AG04449 (cell line): ENCODE measurements at regions not wholly inside any gene's neighbourhood (a gene's known extent, or its start where the extent isn't known, plus 50 kb on each side); places are given as distances from the start of the nearest gene placed in this dataset.

Experiments
- CTCF ChIA-PET: fragments of 350-600 bp; formaldehyde crosslinking; extraction: SDS; loops from one replicate; lab custom pipeline; 2021; ENCODE audit warnings: antibody characterized with exemption; lab: Yijun Ruan, JAX
- POLR2A ChIA-PET: fragments of 400-600, 350-600 bp; formaldehyde crosslinking; extraction: SDS; loops from one replicate; lab custom pipeline; 2020; ENCODE audit warnings: antibody characterized with exemption, inconsistent platforms; lab: Yijun Ruan, JAX
- DNase-seq: peaks from one replicate; pipeline ENCODE4 v3.0.0-alpha.2; 2010; ENCODE audit warnings: low read depth, low spot score
- H3K4me3 ChIP-seq: 2 replicates; pipeline ENCODE4 v1.5.1; 2011; ENCODE audit warnings: low read depth, mild to moderate bottlenecking, control low read depth, low read length
- TF ChIP-seq, protein P1 (sequence below): IDR thresholded peaks from one replicate; pipeline ENCODE4 v1.5.1; 2011; ENCODE audit warnings: mild to moderate bottlenecking, moderate library complexity, low read length, control low read depth, inconsistent platforms; ENCODE audit not compliant: insufficient read depth; ENCODE audit errors: missing control alignments

DNA sequence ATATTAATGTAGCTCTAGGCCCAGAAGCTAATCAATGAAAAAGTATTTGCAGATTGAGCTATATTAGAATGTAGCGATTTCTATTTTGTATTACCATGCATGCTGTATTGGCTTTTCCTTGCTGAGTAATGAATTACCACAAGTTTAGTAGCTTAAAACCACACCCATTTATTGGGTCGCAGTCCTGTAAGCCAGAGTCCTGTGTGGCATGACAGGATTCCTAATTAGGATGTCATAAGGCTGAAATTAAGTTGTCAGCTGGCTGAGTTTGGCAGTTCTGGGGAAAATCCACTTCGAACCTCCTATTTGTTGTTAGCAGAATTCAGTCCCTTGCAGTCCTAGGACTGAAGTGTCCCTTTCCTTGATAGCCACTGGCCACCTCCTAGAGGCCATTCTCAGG, 50.3 kb upstream of the HHIP start:
- DNase-seq = no peak
- no peak overlapping the region for H3K4me3 ChIP-seq
- TF ChIP-seq, protein P1, sequence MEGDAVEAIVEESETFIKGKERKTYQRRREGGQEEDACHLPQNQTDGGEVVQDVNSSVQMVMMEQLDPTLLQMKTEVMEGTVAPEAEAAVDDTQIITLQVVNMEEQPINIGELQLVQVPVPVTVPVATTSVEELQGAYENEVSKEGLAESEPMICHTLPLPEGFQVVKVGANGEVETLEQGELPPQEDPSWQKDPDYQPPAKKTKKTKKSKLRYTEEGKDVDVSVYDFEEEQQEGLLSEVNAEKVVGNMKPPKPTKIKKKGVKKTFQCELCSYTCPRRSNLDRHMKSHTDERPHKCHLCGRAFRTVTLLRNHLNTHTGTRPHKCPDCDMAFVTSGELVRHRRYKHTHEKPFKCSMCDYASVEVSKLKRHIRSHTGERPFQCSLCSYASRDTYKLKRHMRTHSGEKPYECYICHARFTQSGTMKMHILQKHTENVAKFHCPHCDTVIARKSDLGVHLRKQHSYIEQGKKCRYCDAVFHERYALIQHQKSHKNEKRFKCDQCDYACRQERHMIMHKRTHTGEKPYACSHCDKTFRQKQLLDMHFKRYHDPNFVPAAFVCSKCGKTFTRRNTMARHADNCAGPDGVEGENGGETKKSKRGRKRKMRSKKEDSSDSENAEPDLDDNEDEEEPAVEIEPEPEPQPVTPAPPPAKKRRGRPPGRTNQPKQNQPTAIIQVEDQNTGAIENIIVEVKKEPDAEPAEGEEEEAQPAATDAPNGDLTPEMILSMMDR = no peak
- ChIA-PET CTCF (interaction anchor here (0.9 kb wide), 1 partner anchor 16 kb away, joined by 3 read pairs; no protein-coding TSS in a partner anchor), POLR2A (no interaction called here)
